Transverse colon (tissue), 4 donors: ENCODE measurements at regions not wholly inside any gene's neighbourhood (a gene's known extent, or its start where the extent isn't known, plus 50 kb on each side); places are given as distances from the start of the nearest gene placed in this dataset.

Source experiments
- EP300 ChIP-seq: sonication (generic); formaldehyde crosslinking; IDR thresholded peaks from one replicate; pipeline ENCODE4 v1.6.1; 2017; ENCODE audit warnings: antibody characterized with exemption, low read depth
- POLR2A ChIP-seq: fragments of 450-650 bp; IDR thresholded peaks from one replicate; pipeline ENCODE4 v1.6.1; 2016; ENCODE audit warnings: antibody characterized with exemption, mild to moderate bottlenecking, moderate library complexity
- POLR2AphosphoS5 ChIP-seq, 3 donors: sonication (generic); formaldehyde crosslinking; IDR thresholded peaks; one replicate each; pipeline ENCODE4 v1.6.1; 2016; ENCODE audit warnings: antibody characterized with exemption in 3 of 3
- TF ChIP-seq, protein P1 (sequence below), 5 experiments: fragments of 200-600 bp in 3 of 5; fragments of 450-650 bp in 2 of 5; sonication (generic) in 3 of 5; IDR thresholded peaks; 1 replicate in 2 of 5; 2 replicates in 3 of 5; pipeline ENCODE4 v1.5.1; 2016 to 2017; ENCODE audit warnings: antibody characterized with exemption in 5 of 5, inconsistent platforms in 3 of 5, mild to moderate bottlenecking in 2 of 5, moderate library complexity in 1 of 5

- TF ChIP-seq, protein P1, sequence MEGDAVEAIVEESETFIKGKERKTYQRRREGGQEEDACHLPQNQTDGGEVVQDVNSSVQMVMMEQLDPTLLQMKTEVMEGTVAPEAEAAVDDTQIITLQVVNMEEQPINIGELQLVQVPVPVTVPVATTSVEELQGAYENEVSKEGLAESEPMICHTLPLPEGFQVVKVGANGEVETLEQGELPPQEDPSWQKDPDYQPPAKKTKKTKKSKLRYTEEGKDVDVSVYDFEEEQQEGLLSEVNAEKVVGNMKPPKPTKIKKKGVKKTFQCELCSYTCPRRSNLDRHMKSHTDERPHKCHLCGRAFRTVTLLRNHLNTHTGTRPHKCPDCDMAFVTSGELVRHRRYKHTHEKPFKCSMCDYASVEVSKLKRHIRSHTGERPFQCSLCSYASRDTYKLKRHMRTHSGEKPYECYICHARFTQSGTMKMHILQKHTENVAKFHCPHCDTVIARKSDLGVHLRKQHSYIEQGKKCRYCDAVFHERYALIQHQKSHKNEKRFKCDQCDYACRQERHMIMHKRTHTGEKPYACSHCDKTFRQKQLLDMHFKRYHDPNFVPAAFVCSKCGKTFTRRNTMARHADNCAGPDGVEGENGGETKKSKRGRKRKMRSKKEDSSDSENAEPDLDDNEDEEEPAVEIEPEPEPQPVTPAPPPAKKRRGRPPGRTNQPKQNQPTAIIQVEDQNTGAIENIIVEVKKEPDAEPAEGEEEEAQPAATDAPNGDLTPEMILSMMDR (IDR thresholded peaks at IDR 0.05): no peak
- TF ChIP-seq POLR2AphosphoS5 (IDR thresholded peaks at IDR 0.05) (no peak), POLR2A (no peak), EP300 (no peak)
Measured at GRCh38 chr1:81379430-81379829, 421.3 kb upstream of the ADGRL2 start.
